Islet precursor cell (in vitro differentiated cells): ENCODE measurements at regions not wholly inside any gene's neighbourhood (a gene's known extent, or its start where the extent isn't known, plus 50 kb on each side); places are given as distances from the start of the nearest gene placed in this dataset.
"Not testable (repeated sequence)": the region's sequence is repeated elsewhere in the genome, so short reads cannot be mapped to it uniquely, and the experiment has no call there.

Experiments
- DNase-seq: peaks from one replicate; pipeline ENCODE4 v3.0.0-alpha.2; 2018

- DNase-seq, result no peak
Observed at GRCh38 chr20:60785301-60785700, 466.8 kb upstream of the CDH4 start.

DNA sequence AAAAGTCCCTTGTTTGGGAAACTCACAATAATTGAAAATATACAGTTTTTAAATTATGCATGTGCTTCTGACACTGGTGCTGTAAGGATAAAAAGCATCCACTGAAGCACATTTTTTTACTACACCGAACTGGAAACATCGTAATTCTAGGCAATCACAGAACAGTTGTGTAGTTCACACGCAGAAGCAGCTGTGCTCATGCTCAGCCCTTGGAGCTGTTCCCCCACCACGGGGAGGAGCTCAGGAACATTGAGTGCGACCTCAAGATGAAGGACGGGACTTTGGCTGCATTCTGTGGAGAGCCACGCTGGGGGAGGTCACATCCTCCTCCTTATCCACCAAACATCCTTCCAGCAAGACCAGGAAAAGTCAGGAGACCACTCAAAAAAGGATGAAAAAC, 466.3 kb upstream of the CDH4 start:
- peak; percentile 31 for DNase-seq

DNA sequence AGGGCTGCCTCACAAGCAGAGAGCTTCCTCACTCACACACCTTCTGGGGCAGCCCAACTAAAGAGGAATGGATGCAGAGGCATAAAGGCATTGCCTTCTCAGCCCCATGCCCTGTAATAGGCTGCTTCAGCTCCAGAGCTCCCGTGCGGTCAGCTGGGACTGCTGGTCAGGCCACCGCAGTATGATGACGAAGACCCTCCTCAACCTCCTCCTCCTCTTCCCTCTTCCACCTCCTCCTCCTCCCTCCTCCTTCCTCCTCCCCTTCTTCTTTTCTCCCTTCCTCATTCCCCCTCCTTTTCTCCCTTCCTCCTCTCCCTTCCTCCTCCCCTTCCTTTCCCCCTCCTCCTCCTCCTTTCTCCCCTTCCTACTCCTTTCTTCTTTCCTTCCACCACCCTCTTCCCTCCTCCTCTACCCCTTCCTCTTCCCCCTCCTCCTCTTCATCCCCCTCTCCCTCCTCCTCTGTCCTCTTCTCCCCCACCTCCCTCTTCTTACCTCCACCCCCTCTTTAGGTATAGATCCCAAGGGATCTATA, 465.3 kb upstream of the CDH4 start:
- no peak for DNase-seq

GRCh38 chr20:60787276-60787675, 464.8 kb upstream of the CDH4 start:
- DNase-seq, result peak; percentile 34

GRCh38 chr20:60788070-60788469, 464.0 kb upstream of the CDH4 start:
- peak; percentile 2 for DNase-seq

- no peak for DNase-seq
Observed at GRCh38 chr20:60789399-60789798, 462.7 kb upstream of the CDH4 start.

DNA sequence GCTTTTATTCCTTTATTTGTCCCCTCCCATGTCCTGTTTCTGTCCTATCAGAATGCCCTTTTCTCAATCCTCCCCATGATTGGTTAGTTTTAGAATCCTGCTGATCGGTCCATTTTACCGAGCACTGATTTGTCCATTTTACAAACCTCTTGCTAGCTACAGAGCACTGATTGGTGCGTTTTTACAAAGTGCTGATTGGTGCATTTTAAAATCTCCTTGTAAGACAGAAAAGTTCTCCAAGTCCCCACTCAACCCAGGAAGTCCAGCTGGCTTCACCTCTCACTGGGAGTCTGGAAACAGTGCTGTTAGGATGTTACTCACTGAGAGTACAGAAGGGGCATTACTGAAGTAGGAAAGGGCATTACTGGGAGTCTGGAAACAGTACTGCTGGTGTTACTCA, 461.7 kb upstream of the CDH4 start:
- DNase-seq, result not testable (repeated sequence)

DNA sequence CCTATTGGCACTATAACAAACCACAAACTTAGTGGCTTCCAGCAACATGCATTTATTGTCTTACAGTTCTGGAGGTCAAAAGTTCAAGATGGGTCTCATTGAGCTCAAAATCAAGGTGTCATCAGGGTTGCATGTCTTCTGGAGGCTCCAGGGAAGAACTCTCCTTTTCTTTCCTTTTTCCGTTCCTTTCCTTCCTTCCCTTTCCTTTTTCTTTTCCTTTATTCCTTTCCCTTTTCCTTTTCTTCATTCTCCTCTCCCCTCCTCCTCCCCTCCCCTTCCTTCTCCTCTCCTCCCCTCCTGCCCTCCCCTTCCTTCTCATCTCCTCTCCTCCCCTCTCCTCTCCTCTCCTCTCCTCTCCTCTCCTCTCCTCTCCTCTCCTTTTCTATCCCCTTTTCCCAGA, 460.2 kb upstream of the CDH4 start:
- no peak for DNase-seq

DNA sequence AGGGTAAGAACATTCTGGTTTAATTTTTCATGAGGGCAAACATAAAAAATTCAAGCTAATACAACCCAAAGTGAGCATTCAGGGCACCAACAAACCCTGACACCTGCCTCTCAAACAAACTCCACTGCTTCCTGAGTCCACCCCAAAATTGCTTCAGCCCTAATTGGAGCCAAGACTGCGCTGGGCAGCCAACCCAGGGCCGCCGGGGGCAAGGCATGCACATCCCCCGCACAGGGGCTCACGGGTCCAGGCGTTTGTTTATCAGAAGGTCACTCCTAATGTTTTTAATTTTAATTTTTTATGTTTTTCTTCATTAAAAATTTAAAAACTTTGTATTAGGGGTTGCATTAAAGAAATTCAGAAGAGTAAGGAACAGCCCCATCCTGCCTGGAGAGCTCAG, 459.1 kb upstream of the CDH4 start:
- DNase-seq, result no peak

- peak; percentile 3 for DNase-seq
Observed at GRCh38 chr20:60794674-60795073, 457.4 kb upstream of the CDH4 start.

DNA sequence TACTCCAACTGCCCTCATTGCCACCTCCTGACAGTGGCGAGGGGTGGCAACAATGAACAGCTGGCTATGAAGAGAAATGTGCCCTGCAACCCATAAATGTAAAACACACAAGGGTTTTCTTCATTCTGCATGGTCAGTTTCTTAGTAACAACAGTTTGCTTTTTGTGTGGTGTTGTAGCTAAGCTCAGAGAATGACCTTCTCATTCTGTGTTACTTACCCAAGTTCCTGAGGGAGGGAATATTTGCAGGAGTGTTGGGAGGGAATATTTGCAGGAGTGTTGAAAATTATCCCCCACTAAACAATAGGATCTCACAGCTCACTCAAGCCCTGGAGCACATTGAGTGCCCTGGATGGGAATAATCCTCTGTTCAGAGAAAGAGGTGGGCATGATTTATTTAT, 456.4 kb upstream of the CDH4 start:
- DNase-seq, result no peak

DNA sequence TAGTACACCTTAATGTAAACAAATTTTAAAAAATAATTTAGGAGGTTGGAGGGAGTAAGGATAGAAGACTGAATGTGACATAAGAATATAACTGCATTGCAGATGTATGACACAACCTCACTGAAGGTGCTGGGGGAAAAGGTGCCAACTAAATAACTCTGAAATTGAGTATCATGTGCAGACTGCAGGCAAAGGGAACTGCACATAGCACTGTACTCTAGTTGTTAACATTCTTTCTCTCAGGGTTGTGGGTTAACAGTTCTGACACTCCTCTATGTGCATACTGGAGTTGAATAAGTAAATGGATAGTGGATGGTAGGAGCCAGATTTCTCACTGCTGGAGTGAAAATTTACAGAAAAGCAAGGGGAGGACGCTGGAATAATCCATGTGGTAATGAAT, 451.9 kb upstream of the CDH4 start:
- no peak for DNase-seq

GRCh38 chr20:60802676-60803075, 449.4 kb upstream of the CDH4 start:
- DNase-seq, result peak; percentile 4

DNA sequence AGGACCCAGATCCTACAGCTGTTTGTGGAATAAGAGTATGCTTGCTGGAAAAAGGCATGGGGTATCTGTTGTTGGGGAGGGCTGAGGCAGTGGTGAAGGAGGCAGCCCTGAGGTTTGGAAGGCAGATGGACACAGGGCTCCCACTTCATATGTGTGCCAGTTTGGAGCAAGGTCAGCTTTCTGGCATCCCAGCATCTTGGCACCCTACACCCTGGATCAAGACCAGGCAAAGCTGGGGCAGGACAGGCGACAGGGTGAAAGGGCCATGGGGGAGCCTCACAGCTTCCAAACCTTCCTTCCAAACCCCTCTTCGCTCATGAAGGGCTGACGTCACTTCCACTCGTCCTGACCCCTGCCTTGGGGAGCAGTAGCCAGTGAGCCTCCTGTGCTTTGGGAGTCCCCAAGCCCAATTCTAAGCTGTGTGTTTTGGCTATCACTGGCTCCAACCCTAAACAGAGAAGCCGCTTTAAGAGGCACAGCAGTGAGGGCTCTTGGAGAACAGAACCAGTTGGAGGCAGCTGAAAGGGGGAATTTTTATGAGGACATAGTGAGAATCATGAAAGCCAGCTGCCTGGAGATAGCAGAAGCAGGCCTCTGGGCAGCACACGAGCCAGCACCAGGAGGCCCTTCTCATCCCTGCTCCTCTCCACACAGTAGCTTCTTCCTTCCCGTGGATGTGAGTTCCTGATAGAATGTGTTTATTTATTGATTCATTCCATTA, 448.6 kb upstream of the CDH4 start:
- DNase-seq, result peak; percentile 42

DNA sequence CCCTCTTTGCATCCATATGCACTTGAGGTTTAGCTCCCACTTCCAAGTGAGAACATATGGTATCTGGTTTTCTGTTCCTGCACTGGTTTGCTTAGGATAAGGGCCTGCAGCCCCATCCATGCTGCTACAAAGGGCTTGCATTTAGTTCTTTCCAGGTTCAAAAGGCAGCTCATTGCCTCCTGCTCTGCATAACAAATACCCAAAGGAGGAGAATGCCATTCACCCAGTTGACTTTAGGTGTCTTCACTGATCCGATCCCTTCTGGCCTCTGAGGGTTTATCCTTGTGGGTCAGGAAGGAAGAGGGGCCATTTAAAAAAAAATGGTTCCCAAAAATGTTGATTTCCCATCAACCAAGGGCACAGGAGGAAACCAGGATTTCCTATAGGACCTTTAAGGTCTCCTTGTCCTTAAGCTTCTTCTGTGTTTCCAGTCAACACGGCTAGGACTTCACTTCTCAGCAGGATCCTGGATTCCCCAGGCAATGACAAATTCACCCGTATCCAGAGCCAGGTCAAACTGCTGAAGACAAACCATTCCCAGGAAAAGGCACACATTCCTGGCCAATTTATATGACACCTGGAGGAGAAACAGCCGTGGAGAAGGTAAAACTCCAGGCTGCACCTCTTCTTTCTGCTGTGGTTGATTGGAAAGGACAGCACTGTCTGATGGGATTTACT, 447.7 kb upstream of the CDH4 start:
- peak; percentile 61 for DNase-seq

- DNase-seq, result peak; percentile 70
Observed at GRCh38 chr20:60804918-60805630, 447.0 kb upstream of the CDH4 start.

DNA sequence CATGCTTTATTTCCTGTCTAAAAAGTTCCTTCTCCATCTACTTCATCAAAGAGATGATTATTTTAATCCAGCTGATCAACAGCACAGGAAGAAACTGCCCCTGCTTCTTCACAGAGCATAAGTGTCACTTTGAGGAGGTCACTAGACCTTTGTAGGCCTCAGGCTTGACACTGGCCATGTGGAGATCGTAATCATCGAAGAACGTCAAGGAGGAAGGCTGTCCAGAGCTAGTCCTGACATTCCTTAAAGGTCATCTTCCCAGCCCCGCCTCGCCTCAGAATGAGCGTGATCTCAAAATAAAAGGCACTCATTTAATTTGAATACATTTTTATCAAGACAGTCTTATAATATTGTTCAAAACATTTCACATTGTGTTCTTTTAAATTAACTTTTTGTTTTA, 445.7 kb upstream of the CDH4 start:
- DNase-seq, result peak; percentile 67

GRCh38 chr20:60806824-60807223, 445.2 kb upstream of the CDH4 start:
- DNase-seq, result no peak

- DNase-seq, result no peak
Observed at GRCh38 chr20:60808003-60808672, 443.9 kb upstream of the CDH4 start.

DNA sequence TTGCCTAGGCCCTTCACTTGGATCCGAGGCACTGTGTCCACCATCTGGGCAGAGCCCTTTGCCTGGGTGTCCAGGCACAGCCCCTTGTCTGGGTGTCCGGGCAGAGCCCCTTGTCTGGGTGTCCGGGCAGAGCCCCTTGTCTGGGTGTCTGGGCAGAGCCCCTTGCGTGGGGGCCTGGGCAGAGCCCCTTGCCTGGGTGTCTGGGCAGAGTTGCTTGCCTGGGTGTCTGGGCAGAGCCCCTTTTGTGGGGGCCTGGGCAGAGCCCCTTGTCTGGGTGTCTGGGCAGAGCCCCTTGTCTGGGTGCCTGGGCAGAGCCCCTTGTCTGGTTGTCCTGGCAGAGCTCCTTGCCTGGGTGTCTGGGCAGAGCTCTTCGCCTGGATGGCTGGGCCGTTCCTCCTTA, 443.4 kb upstream of the CDH4 start:
- DNase-seq, result no peak

DNA sequence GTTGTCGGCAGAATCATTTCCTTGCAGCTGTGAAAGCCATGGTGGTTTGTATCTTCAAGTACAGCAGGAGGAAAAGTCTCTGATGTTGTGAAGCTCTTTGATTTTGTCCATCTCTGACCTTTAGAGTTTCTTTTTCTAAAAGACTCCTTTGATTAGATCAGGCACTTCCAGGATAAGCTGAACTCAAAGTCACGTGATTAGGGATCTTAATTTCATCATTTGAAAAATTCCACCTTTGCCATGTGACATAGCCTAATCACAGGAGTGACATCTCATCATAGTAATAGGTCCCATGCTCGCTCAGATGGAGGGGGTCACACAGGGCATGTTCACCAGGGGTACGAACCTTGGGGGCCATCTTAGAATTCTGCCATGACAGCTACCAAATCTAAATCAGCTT, 441.5 kb upstream of the CDH4 start:
- no peak for DNase-seq

DNA sequence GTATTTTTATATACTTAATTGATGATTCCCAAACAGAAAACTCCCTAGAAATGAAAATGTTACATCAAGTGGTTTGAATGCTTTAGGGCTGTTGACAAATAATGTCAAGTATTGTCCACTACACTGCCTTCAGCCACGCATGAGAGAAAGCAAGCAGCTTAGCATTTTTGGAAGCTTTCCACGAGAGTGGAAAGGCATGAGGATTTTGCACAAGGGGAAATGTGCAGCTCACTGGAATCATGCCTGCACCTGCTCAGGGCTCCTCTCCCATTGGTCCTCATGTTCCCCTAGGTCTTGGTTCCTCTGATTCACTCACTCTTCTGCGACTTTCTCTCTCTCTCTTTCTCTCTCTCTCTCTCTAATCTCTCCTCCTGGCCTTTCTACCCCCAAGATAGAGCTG, 439.5 kb upstream of the CDH4 start:
- no peak for DNase-seq

DNA sequence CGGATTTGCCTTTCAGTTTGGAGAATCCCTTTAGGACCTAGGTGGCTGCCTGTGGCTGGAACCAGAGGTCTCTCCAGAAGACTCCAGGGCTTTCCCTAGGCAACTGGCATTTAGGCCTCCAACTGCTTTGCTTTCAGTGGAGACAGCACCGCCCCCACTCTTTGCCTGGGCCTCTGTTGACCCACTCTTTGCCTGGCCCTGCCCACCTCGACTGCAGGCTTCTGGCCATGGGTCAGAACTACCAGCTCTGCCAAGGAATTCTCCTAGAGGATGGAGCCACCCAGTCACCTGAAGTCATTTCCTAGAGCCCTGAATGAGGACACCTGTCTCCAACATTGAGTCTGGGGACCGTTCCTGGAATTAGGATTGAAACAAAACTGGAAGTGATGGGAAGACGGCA, 439.0 kb upstream of the CDH4 start:
- no peak for DNase-seq
